ENCODE measurements at regions not wholly inside any gene's neighbourhood (a gene's known extent, or its start where the extent isn't known, plus 50 kb on each side); places are given as distances from the start of the nearest gene placed in this dataset.
"Not testable (repeated sequence)": the region's sequence is repeated elsewhere in the genome, so short reads cannot be mapped to it uniquely, and the experiment has no call there.

GRCh38 chr10:93127642-93128215, 54.0 kb downstream of the CYP26A1 start:
- H3K27me3 Mint-ChIP-seq; H3K36me3 Mint-ChIP-seq; H3K4me3 Mint-ChIP-seq; H3K36me3 ChIP-seq (ENCODE audit: insufficient read depth, low read length); DNase-seq; H3K9me3 ChIP-seq (ENCODE audit: control insufficient read depth in 1 of 2, low read length in 2 of 2); H3K27ac Mint-ChIP-seq; intact Hi-C loops (cut with micrococcal nuclease); H3K27ac ChIP-seq (ENCODE audit: low read depth, low read length); H3K4me3 ChIP-seq (ENCODE audit: low read length in 2 of 2); H3K27me3 ChIP-seq (ENCODE audit: insufficient read depth, low read length); POLR2A ChIA-PET (ENCODE audit: partially characterized antibody): not testable (repeated sequence)
- Mint-ChIP-seq H3K4me1 (peaks cover 24 to 35% (median 27%) of the 10 kb centered on the region in 4 donors), H3K9me3 (peaks cover 3 to 29% (median 16%) of the 10 kb centered on the region in 8 donors)
- CTCF ChIA-PET (ENCODE audit: partially characterized antibody) = interaction anchor here (0.6 to 1.1 kb wide), 2 partner anchors 10 to 240 kb away, joined by 3 read pairs; no protein-coding TSS in a partner anchor
- peaks cover 27% of the 10 kb centered on the region for H3K4me1 ChIP-seq (ENCODE audit: insufficient read depth, low read length)

- Histone ChIP-seq H3K9me3 (ENCODE audit: control insufficient read depth in 1 of 2, low read length in 2 of 2) (no peaks in the 10 kb centered on the region), H3K27ac (ENCODE audit: low read depth, low read length) (no peak overlapping the region), H3K4me1 (ENCODE audit: insufficient read depth, low read length) (no peaks in the 10 kb centered on the region), H3K4me3 (ENCODE audit: low read length in 2 of 2) (no peak overlapping the region), H3K27me3 (ENCODE audit: insufficient read depth, low read length) (no peaks in the 10 kb centered on the region), H3K36me3 (ENCODE audit: insufficient read depth, low read length) (no peaks in the 10 kb centered on the region)
- Mint-ChIP-seq H3K36me3 (no peaks in the 10 kb centered on the region), H3K4me1 (no peaks in the 10 kb centered on the region), H3K9me3 (peaks cover 0 to 13% (median 4%) of the 10 kb centered on the region in 8 donors), H3K4me3 (no peak overlapping the region), H3K27me3 (peaks cover 3 to 7% of the 10 kb centered on the region in 2 donors), H3K27ac (no peak overlapping the region)
- no peak for DNase-seq
- intact Hi-C loops (cut with micrococcal nuclease) = no loop called here
- CTCF ChIA-PET (ENCODE audit: partially characterized antibody) = no interaction called here
- POLR2A ChIA-PET (ENCODE audit: partially characterized antibody) = no interaction called here
Observed at GRCh38 chr10:93131986-93132385, 58.3 kb downstream of the CYP26A1 start.

- H3K27ac ChIP-seq (ENCODE audit: low read depth, low read length) = no peak overlapping the region
- POLR2A ChIA-PET (ENCODE audit: partially characterized antibody) = no interaction called here
- no peaks in the 10 kb centered on the region for H3K4me1 ChIP-seq (ENCODE audit: insufficient read depth, low read length)
- Mint-ChIP-seq H3K27ac (no peak overlapping the region), H3K36me3 (no peaks in the 10 kb centered on the region), H3K4me1 (no peaks in the 10 kb centered on the region), H3K9me3 (peaks cover 0 to 5% (median 0%) of the 10 kb centered on the region in 8 donors), H3K4me3 (no peak overlapping the region), H3K27me3 (peaks cover 3 to 18% of the 10 kb centered on the region in 2 donors)
- H3K36me3 ChIP-seq (ENCODE audit: insufficient read depth, low read length) = no peaks in the 10 kb centered on the region
- no peak for DNase-seq
- no peak overlapping the region for H3K4me3 ChIP-seq (ENCODE audit: low read length in 2 of 2)
- no peaks in the 10 kb centered on the region for H3K9me3 ChIP-seq (ENCODE audit: control insufficient read depth in 1 of 2, low read length in 2 of 2)
- intact Hi-C loops (cut with micrococcal nuclease) = no loop called here
- CTCF ChIA-PET (ENCODE audit: partially characterized antibody) = interaction anchor here (1.0 to 2.8 kb wide), 2 partner anchors 11 to 23 kb away, joined by 3 to 13 read pairs; no protein-coding TSS in a partner anchor
- no peaks in the 10 kb centered on the region for H3K27me3 ChIP-seq (ENCODE audit: insufficient read depth, low read length)
Observed at GRCh38 chr10:93138113-93138870, 64.6 kb downstream of the CYP26A1 start.

DNA sequence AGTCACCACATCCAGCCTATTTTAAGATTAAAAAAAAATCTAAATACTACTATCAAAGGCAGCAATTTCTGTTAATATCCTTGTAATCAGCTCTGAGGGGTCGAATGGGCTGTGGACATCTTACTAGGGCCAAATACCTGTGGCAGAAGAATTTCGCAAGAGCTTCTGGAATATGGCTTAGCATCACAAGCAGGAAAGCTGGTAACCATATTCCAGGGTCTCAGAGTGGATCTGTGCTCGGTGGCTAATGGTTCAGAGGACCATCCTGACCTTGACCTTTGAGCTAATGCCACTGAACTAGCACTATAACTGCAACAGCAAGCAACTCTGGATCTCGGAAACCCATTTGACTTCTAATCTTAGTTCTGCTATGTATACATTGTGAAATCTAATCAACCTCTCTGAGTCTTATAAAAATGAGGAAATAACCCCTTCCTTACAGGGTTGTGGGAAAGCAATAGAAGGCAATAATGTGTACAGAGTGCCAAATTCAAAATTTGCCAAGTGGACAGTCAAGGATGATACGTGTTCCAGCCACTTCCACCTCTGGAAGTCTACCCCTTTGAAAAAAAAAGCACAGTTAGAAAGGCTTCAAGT, 65.5 kb downstream of the CYP26A1 start:
- Histone ChIP-seq H3K36me3 (ENCODE audit: insufficient read depth, low read length) (no peaks in the 10 kb centered on the region), H3K4me3 (ENCODE audit: low read length in 2 of 2) (no peak overlapping the region), H3K9me3 (ENCODE audit: control insufficient read depth in 1 of 2, low read length in 2 of 2) (no peaks in the 10 kb centered on the region), H3K27ac (ENCODE audit: low read depth, low read length) (no peak overlapping the region), H3K27me3 (ENCODE audit: insufficient read depth, low read length) (no peaks in the 10 kb centered on the region), H3K4me1 (ENCODE audit: insufficient read depth, low read length) (no peaks in the 10 kb centered on the region)
- intact Hi-C loops (cut with micrococcal nuclease) = no loop called here
- ChIA-PET POLR2A (ENCODE audit: partially characterized antibody) (no interaction called here), CTCF (ENCODE audit: partially characterized antibody) (interaction anchor here (2.8 kb wide), 1 partner anchor 24 kb away, joined by 13 read pairs; no protein-coding TSS in a partner anchor)
- no peak overlapping the region for H3K4me3 Mint-ChIP-seq
- H3K36me3 Mint-ChIP-seq = no peaks in the 10 kb centered on the region
- H3K27ac Mint-ChIP-seq = no peak overlapping the region
- peaks cover 6 to 18% of the 10 kb centered on the region in 2 donors for H3K27me3 Mint-ChIP-seq
- peaks cover 0 to 5% (median 0%) of the 10 kb centered on the region in 8 donors for H3K9me3 Mint-ChIP-seq
- no peaks in the 10 kb centered on the region for H3K4me1 Mint-ChIP-seq
- DNase-seq = no peak

GRCh38 chr10:93142534-93142933, 68.8 kb downstream of the CYP26A1 start:
- POLR2A ChIA-PET (ENCODE audit: partially characterized antibody) = no interaction called here
- H3K27ac Mint-ChIP-seq = no peak overlapping the region
- peaks cover 8 to 20% of the 10 kb centered on the region in 2 donors for H3K27me3 Mint-ChIP-seq
- peaks cover 0 to 5% (median 0%) of the 10 kb centered on the region in 8 donors for H3K9me3 Mint-ChIP-seq
- H3K4me3 Mint-ChIP-seq = no peak overlapping the region
- no peaks in the 10 kb centered on the region for H3K4me1 Mint-ChIP-seq
- DNase-seq = no peak
- Histone ChIP-seq H3K4me1 (ENCODE audit: insufficient read depth, low read length) (no peaks in the 10 kb centered on the region), H3K4me3 (ENCODE audit: low read length in 2 of 2) (no peak overlapping the region), H3K36me3 (ENCODE audit: insufficient read depth, low read length) (no peaks in the 10 kb centered on the region), H3K9me3 (ENCODE audit: control insufficient read depth in 1 of 2, low read length in 2 of 2) (no peaks in the 10 kb centered on the region), H3K27ac (ENCODE audit: low read depth, low read length) (no peak overlapping the region), H3K27me3 (ENCODE audit: insufficient read depth, low read length) (no peaks in the 10 kb centered on the region)
- CTCF ChIA-PET (ENCODE audit: partially characterized antibody) = no interaction called here
- intact Hi-C loops (cut with micrococcal nuclease) = no loop called here
- no peaks in the 10 kb centered on the region for H3K36me3 Mint-ChIP-seq

GRCh38 chr10:93143281-93143680, 69.6 kb downstream of the CYP26A1 start:
- CTCF ChIA-PET (ENCODE audit: partially characterized antibody) = no interaction called here

GRCh38 chr10:93146336-93146735, 72.6 kb downstream of the CYP26A1 start:
- ChIA-PET CTCF (ENCODE audit: partially characterized antibody) (no interaction called here), POLR2A (ENCODE audit: partially characterized antibody) (no interaction called here)
- Histone ChIP-seq H3K36me3 (ENCODE audit: insufficient read depth, low read length) (no peaks in the 10 kb centered on the region), H3K9me3 (ENCODE audit: control insufficient read depth in 1 of 2, low read length in 2 of 2) (no peaks in the 10 kb centered on the region), H3K4me1 (ENCODE audit: insufficient read depth, low read length) (peaks cover 16% of the 10 kb centered on the region), H3K27me3 (ENCODE audit: insufficient read depth, low read length) (no peaks in the 10 kb centered on the region), H3K27ac (ENCODE audit: low read depth, low read length) (no peak overlapping the region), H3K4me3 (ENCODE audit: low read length in 2 of 2) (no peak overlapping the region)
- H3K27me3 Mint-ChIP-seq = peaks cover 13 to 17% of the 10 kb centered on the region in 2 donors
- H3K4me1 Mint-ChIP-seq = peaks cover 12 to 19% (median 18%) of the 10 kb centered on the region in 4 donors
- no peak overlapping the region for H3K4me3 Mint-ChIP-seq
- DNase-seq = no peak
- intact Hi-C loops (cut with micrococcal nuclease) = no loop called here
- H3K27ac Mint-ChIP-seq = no peak overlapping the region
- no peaks in the 10 kb centered on the region for H3K36me3 Mint-ChIP-seq
- peaks cover 0 to 2% (median 0%) of the 10 kb centered on the region in 8 donors for H3K9me3 Mint-ChIP-seq

More at GRCh38 chr10:93143281-93143680, 69.6 kb downstream of the CYP26A1 start:
- H3K9me3 Mint-ChIP-seq = peaks cover 0 to 5% (median 0%) of the 10 kb centered on the region in 8 donors
- no peaks in the 10 kb centered on the region for H3K36me3 Mint-ChIP-seq
- Histone ChIP-seq H3K36me3 (ENCODE audit: insufficient read depth, low read length) (no peaks in the 10 kb centered on the region), H3K9me3 (ENCODE audit: control insufficient read depth in 1 of 2, low read length in 2 of 2) (no peaks in the 10 kb centered on the region), H3K27me3 (ENCODE audit: insufficient read depth, low read length) (no peaks in the 10 kb centered on the region), H3K27ac (ENCODE audit: low read depth, low read length) (no peak overlapping the region), H3K4me1 (ENCODE audit: insufficient read depth, low read length) (no peaks in the 10 kb centered on the region), H3K4me3 (ENCODE audit: low read length in 2 of 2) (no peak overlapping the region)
- H3K27ac Mint-ChIP-seq = no peak overlapping the region
- POLR2A ChIA-PET (ENCODE audit: partially characterized antibody) = no interaction called here
- H3K27me3 Mint-ChIP-seq = peaks cover 8 to 21% of the 10 kb centered on the region in 2 donors
- no peak overlapping the region for H3K4me3 Mint-ChIP-seq
- no peak for DNase-seq
- intact Hi-C loops (cut with micrococcal nuclease) = no loop called here
- H3K4me1 Mint-ChIP-seq = no peaks in the 10 kb centered on the region
